ENCODE measurements at regions not wholly inside any gene's neighbourhood (a gene's known extent, or its start where the extent isn't known, plus 50 kb on each side); places are given as distances from the start of the nearest gene placed in this dataset.
A peak's percentile ranks its signal among the peaks of the same experiment; 100 is the strongest.
"Not testable (repeated sequence)": the region's sequence is repeated elsewhere in the genome, so short reads cannot be mapped to it uniquely, and the experiment has no call there.

- Histone ChIP-seq H3K79me2 (ENCODE audit: control insufficient read depth, insufficient read depth, low read length) (no peaks in the 10 kb centered on the region), H3K4me1 (ENCODE audit: control insufficient read depth, insufficient read depth, low read length) (peaks cover 5% of the 10 kb centered on the region), H3K27ac (ENCODE audit: control insufficient read depth, insufficient read depth) (no peak overlapping the region), H3K27me3 (replicated peaks in 1 of 2; ENCODE audit: control insufficient read depth in 2 of 2, insufficient read depth in 2 of 2, low read length in 1 of 2) (no peaks in the 10 kb centered on the region), H3K4me2 (ENCODE audit: control insufficient read depth, insufficient read depth) (no peak overlapping the region), H2AFZ (ENCODE audit: control insufficient read depth, low read depth, low read length) (no peak overlapping the region), H3K9ac (ENCODE audit: control insufficient read depth, insufficient read depth, low read length) (no peak overlapping the region), H3K4me3 (no peak overlapping the region), H4K20me1 (ENCODE audit: control insufficient read depth, insufficient read depth) (no peaks in the 10 kb centered on the region), H3K9me3 (replicated peaks; ENCODE audit: control insufficient read depth, insufficient read depth, low read length) (peaks cover 9% of the 10 kb centered on the region; the same call in 2 of the 3 replicates), H3K36me3 (ENCODE audit: control insufficient read depth in 2 of 2, insufficient read depth in 2 of 2, low read length in 1 of 2) (no peaks in the 10 kb centered on the region)
- DNase-seq (ENCODE audit: low read depth, low spot score): no peak
- intact Hi-C loops (cut with micrococcal nuclease; ENCODE audit: unreplicated experiment): no loop called here
- no TSS peak for BruUV-seq (replicated peaks)
- no peak for ATAC-seq
- in situ Hi-C loops (cut with MboI): no loop called here
- ChIA-PET SMC1A (ENCODE audit: uncharacterized antibody, unreplicated experiment) (interaction anchor here (1.1 to 1.6 kb wide), 4 partner anchors 10 to 62 kb away, joined by 3 to 6 read pairs (median 3); no protein-coding TSS in a partner anchor), CTCF (no interaction called here), RAD21 (ENCODE audit: unreplicated experiment) (no interaction called here), POLR2A (no interaction called here)
- TF ChIP-seq USF1 (IDR thresholded peaks at IDR 0.05; ENCODE audit: borderline replicate concordance, extremely low read length, insufficient read depth, low read depth, low read length) (no peak), ZNF274 (IDR thresholded peaks at IDR 0.05; ENCODE audit: insufficient read depth, insufficient read length) (no peak), PKNOX1 (IDR thresholded peaks at IDR 0.05) (peak; percentile 34; the same call in 1 of the 2 replicates)
- 77% methylated on average over 3 of the region's 3 CpGs for WGBS (ENCODE audit: insufficient coverage, insufficient replicate concordance, low lambda C conversion rate, missing lambda C conversion rate)
- FAIRE-seq: no peak
Measured at GRCh38 chr5:124986667-124987066, 240.2 kb upstream of the ZNF608 start.

GRCh38 chr5:124987786-124988185 is 241.3 kb upstream of the ZNF608 start:
- H3K36me3 ChIP-seq (ENCODE audit: control insufficient read depth in 2 of 2, insufficient read depth in 2 of 2, low read length in 1 of 2); H3K27ac ChIP-seq (ENCODE audit: control insufficient read depth, insufficient read depth); H2AFZ ChIP-seq (ENCODE audit: control insufficient read depth, low read depth, low read length); ATAC-seq; H3K4me3 ChIP-seq; H3K79me2 ChIP-seq (ENCODE audit: control insufficient read depth, insufficient read depth, low read length); H3K27me3 ChIP-seq (replicated peaks in 1 of 2; ENCODE audit: control insufficient read depth in 2 of 2, insufficient read depth in 2 of 2, low read length in 1 of 2); RAD21 ChIA-PET (ENCODE audit: unreplicated experiment); in situ Hi-C loops (cut with MboI); intact Hi-C loops (cut with micrococcal nuclease; ENCODE audit: unreplicated experiment); H3K4me1 ChIP-seq (ENCODE audit: control insufficient read depth, insufficient read depth, low read length); H3K4me2 ChIP-seq (ENCODE audit: control insufficient read depth, insufficient read depth); H4K20me1 ChIP-seq (ENCODE audit: control insufficient read depth, insufficient read depth); FAIRE-seq; POLR2A ChIA-PET; H3K9me3 ChIP-seq (replicated peaks; ENCODE audit: control insufficient read depth, insufficient read depth, low read length); H3K9ac ChIP-seq (ENCODE audit: control insufficient read depth, insufficient read depth, low read length); BruUV-seq (replicated peaks); DNase-seq (ENCODE audit: low read depth, low spot score): not testable (repeated sequence)
- ChIA-PET SMC1A (ENCODE audit: uncharacterized antibody, unreplicated experiment) (interaction anchor here (1.1 to 1.6 kb wide), 3 partner anchors 9 to 23 kb away, joined by 3 to 6 read pairs (median 3); no protein-coding TSS in a partner anchor), CTCF (interaction anchor here (0.8 kb wide), 1 partner anchor 17 kb away, joined by 3 read pairs; no protein-coding TSS in a partner anchor)
- WGBS (ENCODE audit: insufficient coverage, insufficient replicate concordance, low lambda C conversion rate, missing lambda C conversion rate): 47% methylated on average over 3 of the region's 3 CpGs
- TF ChIP-seq CBX5 (IDR thresholded peaks at IDR 0.05; ENCODE audit: low read depth): peak; percentile 50; the same call in 1 of the 2 replicates

All from GM12878 (cell line).